Brain microvascular endothelial cell (primary cell): ENCODE measurements at regions not wholly inside any gene's neighbourhood (a gene's known extent, or its start where the extent isn't known, plus 50 kb on each side); places are given as distances from the start of the nearest gene placed in this dataset.

Source experiments
- DNase-seq: peaks from one replicate; pipeline ENCODE4 v3.0.0-alpha.2; 2020
- H3K27ac ChIP-seq: fragments of 250-450 bp; sonication (Bioruptor Pico); 2 replicates; pipeline ENCODE4 v1.5.1; 2020; ENCODE audit warnings: mild to moderate bottlenecking, moderate library complexity
- H3K27me3 ChIP-seq: fragments of 250-450 bp; sonication (Bioruptor Pico); replicated peaks from 2 replicates; pipeline ENCODE4 v1.5.1; 2020; ENCODE audit warnings: mild to moderate bottlenecking
- H3K36me3 ChIP-seq: fragments of 250-450 bp; sonication (Bioruptor Pico); replicated peaks from 2 replicates; pipeline ENCODE4 v1.5.1; 2020; ENCODE audit warnings: mild to moderate bottlenecking
- H3K4me3 ChIP-seq: 2 replicates; pipeline ENCODE4 v1.5.1; 2011; ENCODE audit warnings: low read depth, mild to moderate bottlenecking, control low read depth, low read length, moderate library complexity
- CTCF ChIP-seq: IDR thresholded peaks from 2 replicates; pipeline ENCODE4 v1.5.1; 2011; ENCODE audit warnings: low read depth, mild to moderate bottlenecking, moderate library complexity, low read length, control low read depth, inconsistent platforms; ENCODE audit errors: missing control alignments
- in situ Hi-C: cut with HindIII; loops from 2 replicates; pipeline ENCODE4 v1.10.0; 2017; ENCODE audit warnings: low sequenced_read_pairs, low pct_ligation_motif_present

GRCh38 chr1:83802460-83803152 lies 196.3 kb downstream of the TTLL7 start:
- H3K27ac ChIP-seq: no peak overlapping the region
- no peak for DNase-seq
- no peak overlapping the region for H3K4me3 ChIP-seq
- in situ Hi-C loops: no loop called here
- no peaks in the 10 kb centered on the region for H3K27me3 ChIP-seq
- no peak for TF ChIP-seq CTCF
- no peaks in the 10 kb centered on the region for H3K36me3 ChIP-seq

GRCh38 chr1:83802023-83802422 lies 196.9 kb downstream of the TTLL7 start:
- DNase-seq: no peak
- no peaks in the 10 kb centered on the region for H3K27me3 ChIP-seq
- no peak overlapping the region for H3K27ac ChIP-seq
- no peaks in the 10 kb centered on the region for H3K36me3 ChIP-seq
- no peak overlapping the region for H3K4me3 ChIP-seq
- in situ Hi-C loops: no loop called here
- no peak for TF ChIP-seq CTCF

- H3K27ac ChIP-seq: no peak overlapping the region
- H3K4me3 ChIP-seq: no peak overlapping the region
- no peaks in the 10 kb centered on the region for H3K27me3 ChIP-seq
- DNase-seq: no peak
- no peaks in the 10 kb centered on the region for H3K36me3 ChIP-seq
- no peak for TF ChIP-seq CTCF
- in situ Hi-C loops: no loop called here
Observed at GRCh38 chr1:83800066-83800465, 198.9 kb downstream of the TTLL7 start.

- Histone ChIP-seq H3K4me3 (no peak overlapping the region), H3K27ac (no peak overlapping the region), H3K36me3 (no peaks in the 10 kb centered on the region), H3K27me3 (no peaks in the 10 kb centered on the region)
- TF ChIP-seq CTCF: no peak
- in situ Hi-C loops: no loop called here
- no peak for DNase-seq
Observed at GRCh38 chr1:83799594-83799993, 199.3 kb downstream of the TTLL7 start.

- Histone ChIP-seq H3K4me3 (no peak overlapping the region), H3K36me3 (no peaks in the 10 kb centered on the region), H3K27ac (no peak overlapping the region), H3K27me3 (no peaks in the 10 kb centered on the region)
- TF ChIP-seq CTCF: no peak
- DNase-seq: no peak
- in situ Hi-C loops: no loop called here
Observed at GRCh38 chr1:83798965-83799364, 200.0 kb downstream of the TTLL7 start.

GRCh38 chr1:83796409-83796808 lies 202.5 kb downstream of the TTLL7 start:
- H3K36me3 ChIP-seq: no peaks in the 10 kb centered on the region
- no peaks in the 10 kb centered on the region for H3K27me3 ChIP-seq
- no peak for TF ChIP-seq CTCF
- no peak overlapping the region for H3K27ac ChIP-seq
- DNase-seq: no peak
- in situ Hi-C loops: no loop called here
- H3K4me3 ChIP-seq: no peak overlapping the region
